ENCODE measurements at regions not wholly inside any gene's neighbourhood (a gene's known extent, or its start where the extent isn't known, plus 50 kb on each side); places are given as distances from the start of the nearest gene placed in this dataset.

DNA sequence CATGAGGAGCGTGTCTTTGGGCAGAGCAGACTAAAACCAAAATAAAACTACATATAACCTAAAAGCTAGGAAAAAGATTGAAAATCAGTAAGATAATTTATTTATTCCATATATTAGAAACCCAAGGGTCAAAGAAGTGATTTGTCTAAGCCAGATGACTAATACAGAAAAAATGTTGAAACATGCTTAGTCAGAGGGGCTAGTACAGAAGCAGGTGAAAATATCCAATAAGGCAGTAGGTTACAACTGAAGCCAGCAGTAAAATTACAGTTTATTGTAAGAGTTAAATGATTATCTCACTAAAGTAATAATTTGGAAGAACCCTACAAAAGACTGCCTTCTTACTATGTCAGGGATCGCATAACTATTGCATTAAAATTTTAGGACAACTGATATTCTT is 1190.9 kb upstream of the PRMT6 start:
- Mint-ChIP-seq H3K9me3 (ENCODE audit: unreplicated experiment) (no peaks in the 10 kb centered on the region), H3K27ac (ENCODE audit: unreplicated experiment) (no peak overlapping the region), H3K27me3 (ENCODE audit: unreplicated experiment) (no peaks in the 10 kb centered on the region)

DNA sequence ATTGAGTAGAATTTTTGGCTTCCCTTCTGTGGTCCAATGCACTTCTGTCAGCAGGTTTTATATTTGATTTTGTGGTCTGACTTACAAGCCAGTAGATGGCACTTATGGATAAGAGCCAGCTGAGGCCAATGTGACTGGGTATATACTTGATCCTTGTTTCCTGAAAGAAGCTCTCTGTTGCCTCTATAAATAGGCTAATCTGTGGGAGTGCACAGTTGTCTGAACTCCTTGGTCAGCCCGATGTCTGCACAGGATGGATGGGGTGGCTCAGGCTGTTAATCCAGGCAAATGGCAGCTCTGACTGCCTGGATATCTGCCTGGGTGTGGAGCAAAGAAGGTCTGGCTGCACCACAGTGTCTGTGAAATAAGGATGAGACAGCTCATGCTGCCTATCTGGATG is 1183.7 kb upstream of the PRMT6 start:
- TF ChIP-seq, protein P1, sequence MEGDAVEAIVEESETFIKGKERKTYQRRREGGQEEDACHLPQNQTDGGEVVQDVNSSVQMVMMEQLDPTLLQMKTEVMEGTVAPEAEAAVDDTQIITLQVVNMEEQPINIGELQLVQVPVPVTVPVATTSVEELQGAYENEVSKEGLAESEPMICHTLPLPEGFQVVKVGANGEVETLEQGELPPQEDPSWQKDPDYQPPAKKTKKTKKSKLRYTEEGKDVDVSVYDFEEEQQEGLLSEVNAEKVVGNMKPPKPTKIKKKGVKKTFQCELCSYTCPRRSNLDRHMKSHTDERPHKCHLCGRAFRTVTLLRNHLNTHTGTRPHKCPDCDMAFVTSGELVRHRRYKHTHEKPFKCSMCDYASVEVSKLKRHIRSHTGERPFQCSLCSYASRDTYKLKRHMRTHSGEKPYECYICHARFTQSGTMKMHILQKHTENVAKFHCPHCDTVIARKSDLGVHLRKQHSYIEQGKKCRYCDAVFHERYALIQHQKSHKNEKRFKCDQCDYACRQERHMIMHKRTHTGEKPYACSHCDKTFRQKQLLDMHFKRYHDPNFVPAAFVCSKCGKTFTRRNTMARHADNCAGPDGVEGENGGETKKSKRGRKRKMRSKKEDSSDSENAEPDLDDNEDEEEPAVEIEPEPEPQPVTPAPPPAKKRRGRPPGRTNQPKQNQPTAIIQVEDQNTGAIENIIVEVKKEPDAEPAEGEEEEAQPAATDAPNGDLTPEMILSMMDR (IDR thresholded peaks at IDR 0.05; ENCODE audit: unreplicated experiment), result no peak
- no peaks in the 10 kb centered on the region for H3K36me3 Mint-ChIP-seq (ENCODE audit: low read depth, unreplicated experiment)
- no peaks in the 10 kb centered on the region for H3K27me3 Mint-ChIP-seq (ENCODE audit: unreplicated experiment)
- H3K4me3 Mint-ChIP-seq (ENCODE audit: unreplicated experiment), result no peak overlapping the region
- no peak overlapping the region for H3K27ac Mint-ChIP-seq (ENCODE audit: unreplicated experiment)
- no peaks in the 10 kb centered on the region for H3K4me1 Mint-ChIP-seq (ENCODE audit: unreplicated experiment)
- no peaks in the 10 kb centered on the region for H3K9me3 Mint-ChIP-seq (ENCODE audit: unreplicated experiment)
- DNase-seq (ENCODE audit: low spot score), result no peak

More for the DNA sequence above, 1190.9 kb upstream of the PRMT6 start:
- no peak overlapping the region for H3K4me3 Mint-ChIP-seq (ENCODE audit: unreplicated experiment)
- H3K36me3 Mint-ChIP-seq (ENCODE audit: low read depth, unreplicated experiment), result no peaks in the 10 kb centered on the region
- no peak for DNase-seq (ENCODE audit: low spot score)
- TF ChIP-seq, protein P1 (IDR thresholded peaks at IDR 0.05; ENCODE audit: unreplicated experiment), result no peak
- no peaks in the 10 kb centered on the region for H3K4me1 Mint-ChIP-seq (ENCODE audit: unreplicated experiment)

DNA sequence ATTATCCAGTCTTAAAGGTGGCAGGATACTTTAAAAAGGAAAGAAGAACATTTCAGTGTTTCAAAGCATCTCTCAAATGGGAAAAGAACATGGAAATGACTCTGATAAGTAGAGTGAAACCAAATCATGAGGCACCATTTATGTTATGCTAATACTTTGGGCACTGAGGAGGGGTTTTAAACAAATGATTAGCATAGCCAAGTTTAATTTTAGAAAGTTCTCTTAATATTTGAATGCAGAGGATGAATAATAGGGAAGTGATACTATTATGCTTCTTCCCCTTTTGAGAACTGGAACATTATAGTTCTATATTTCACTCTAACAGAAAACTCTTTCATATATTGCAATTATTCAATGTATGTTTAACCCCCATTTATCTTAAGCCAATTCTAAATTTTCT is 1181.9 kb upstream of the PRMT6 start:
- DNase-seq (ENCODE audit: low spot score), result no peak
- H3K27ac Mint-ChIP-seq (ENCODE audit: unreplicated experiment), result no peak overlapping the region
- H3K4me3 Mint-ChIP-seq (ENCODE audit: unreplicated experiment), result no peak overlapping the region
- TF ChIP-seq, protein P1 (IDR thresholded peaks at IDR 0.05; ENCODE audit: unreplicated experiment), result no peak
- no peaks in the 10 kb centered on the region for H3K27me3 Mint-ChIP-seq (ENCODE audit: unreplicated experiment)
- H3K9me3 Mint-ChIP-seq (ENCODE audit: unreplicated experiment), result no peaks in the 10 kb centered on the region
- H3K4me1 Mint-ChIP-seq (ENCODE audit: unreplicated experiment), result no peaks in the 10 kb centered on the region
- H3K36me3 Mint-ChIP-seq (ENCODE audit: low read depth, unreplicated experiment), result no peaks in the 10 kb centered on the region

DNA sequence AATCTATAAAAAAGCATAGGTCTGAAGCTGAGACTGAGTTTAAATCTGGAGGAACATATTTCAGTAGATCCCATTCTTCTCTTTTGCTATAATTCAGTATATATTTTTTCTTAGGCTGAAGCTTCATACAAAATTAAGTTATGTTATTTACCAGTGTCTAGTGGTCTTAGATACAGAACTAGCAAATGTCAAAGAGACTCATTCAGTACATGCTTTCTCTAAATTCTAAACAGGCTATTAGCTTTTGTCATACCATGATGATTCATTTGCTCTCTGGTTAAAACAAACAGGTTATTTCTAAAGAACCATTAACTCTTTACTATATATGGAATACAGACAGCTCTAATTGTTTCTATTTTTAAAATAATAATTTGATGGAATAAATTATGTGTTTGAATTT is 1170.2 kb upstream of the PRMT6 start:
- no peaks in the 10 kb centered on the region for H3K36me3 Mint-ChIP-seq (ENCODE audit: low read depth, unreplicated experiment)
- H3K27ac Mint-ChIP-seq (ENCODE audit: unreplicated experiment), result no peak overlapping the region
- H3K4me1 Mint-ChIP-seq (ENCODE audit: unreplicated experiment), result no peaks in the 10 kb centered on the region
- H3K4me3 Mint-ChIP-seq (ENCODE audit: unreplicated experiment), result no peak overlapping the region
- DNase-seq (ENCODE audit: low spot score), result no peak
- H3K27me3 Mint-ChIP-seq (ENCODE audit: unreplicated experiment), result no peaks in the 10 kb centered on the region
- no peaks in the 10 kb centered on the region for H3K9me3 Mint-ChIP-seq (ENCODE audit: unreplicated experiment)
- TF ChIP-seq, protein P1 (IDR thresholded peaks at IDR 0.05; ENCODE audit: unreplicated experiment), result no peak

DNA sequence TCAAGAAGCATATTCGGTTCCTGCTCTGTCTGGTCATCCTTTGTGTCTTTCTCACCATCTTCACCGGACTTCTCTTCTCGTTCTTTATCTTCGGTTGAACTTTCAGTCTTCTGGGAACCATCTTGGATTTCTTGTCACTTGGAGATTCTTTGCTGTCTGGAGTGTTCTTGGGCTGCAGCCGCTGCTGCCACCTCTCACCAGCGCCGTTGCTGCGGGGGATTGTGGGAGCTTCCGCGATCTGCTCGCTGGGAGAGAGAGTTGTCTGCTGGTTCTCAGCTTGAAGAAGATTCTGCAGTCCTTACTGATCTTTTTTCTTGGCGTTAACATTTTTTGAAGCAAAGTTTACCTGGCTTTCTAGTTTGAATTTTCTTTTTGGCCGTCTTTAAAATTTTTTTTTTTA is 1165.2 kb upstream of the PRMT6 start:
- H3K4me3 Mint-ChIP-seq (ENCODE audit: unreplicated experiment), result no peak overlapping the region
- TF ChIP-seq, protein P1 (IDR thresholded peaks at IDR 0.05; ENCODE audit: unreplicated experiment), result no peak
- H3K27me3 Mint-ChIP-seq (ENCODE audit: unreplicated experiment), result no peaks in the 10 kb centered on the region
- no peak overlapping the region for H3K27ac Mint-ChIP-seq (ENCODE audit: unreplicated experiment)
- no peak for DNase-seq (ENCODE audit: low spot score)
- no peaks in the 10 kb centered on the region for H3K9me3 Mint-ChIP-seq (ENCODE audit: unreplicated experiment)
- H3K4me1 Mint-ChIP-seq (ENCODE audit: unreplicated experiment), result no peaks in the 10 kb centered on the region
- H3K36me3 Mint-ChIP-seq (ENCODE audit: low read depth, unreplicated experiment), result no peaks in the 10 kb centered on the region
